ENCODE measurements at regions not wholly inside any gene's neighbourhood (a gene's known extent, or its start where the extent isn't known, plus 50 kb on each side); places are given as distances from the start of the nearest gene placed in this dataset.

DNA sequence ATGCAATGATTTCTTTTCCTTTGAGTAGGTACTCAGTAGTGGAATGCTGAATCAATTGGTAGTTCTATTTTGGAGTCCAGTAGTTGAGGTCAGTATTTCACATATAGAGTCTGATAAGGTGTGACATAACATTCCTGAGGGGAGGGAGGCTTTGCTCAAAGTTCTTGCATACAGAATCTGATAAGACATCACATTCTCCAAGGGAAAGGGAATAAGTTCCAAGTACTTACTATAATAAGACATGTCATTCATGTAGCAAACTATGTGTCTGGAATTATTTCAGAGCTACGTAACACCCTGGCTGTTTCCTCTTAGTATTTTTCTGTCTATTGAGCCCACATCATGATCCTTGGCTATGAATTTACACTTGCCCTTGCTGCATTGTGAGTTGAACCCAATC lies 74.3 kb upstream of the POM121L12 start:
- Histone ChIP-seq H2BK12ac (ENCODE audit: low read depth, low read length) (no peak overlapping the region), H4K91ac (replicated peaks; ENCODE audit: insufficient read length, low read length) (no peak overlapping the region), H3K4me3 (ENCODE audit: extremely low read depth in 1 of 4, insufficient read depth in 2 of 4, low read depth in 3 of 4, low read length in 4 of 4) (no peak overlapping the region), H4K20me1 (replicated peaks in 1 of 2; ENCODE audit: control insufficient read depth in 1 of 2, insufficient read depth in 2 of 2, low read length in 2 of 2) (no peaks in the 10 kb centered on the region), H3K4me2 (ENCODE audit: insufficient read depth in 1 of 2, low read depth in 2 of 2, low read length in 2 of 2) (no peak overlapping the region), H2BK15ac (ENCODE audit: low read length) (no peak overlapping the region), H3K23ac (ENCODE audit: insufficient read length) (no peak overlapping the region), H3K27me3 (replicated peaks in 1 of 4; ENCODE audit: control insufficient read depth in 3 of 4, extremely low read depth in 1 of 4, insufficient read depth in 3 of 4, low read length in 3 of 4) (no peaks in the 10 kb centered on the region), H3K9ac (replicated peaks in 1 of 4; ENCODE audit: extremely low read depth in 1 of 4, low read depth in 3 of 4, low read length in 3 of 4) (no peak overlapping the region), H4K5ac (ENCODE audit: insufficient read length, low read depth, low read length) (no peak overlapping the region), H3K9me3 (ENCODE audit: insufficient read depth in 2 of 2, low read depth in 1 of 2, low read length in 1 of 2) (no peaks in the 10 kb centered on the region), H3K79me1 (ENCODE audit: low read depth, low read length) (no peaks in the 10 kb centered on the region), H3K18ac (ENCODE audit: extremely low read depth, low read length) (no peak overlapping the region), H2BK5ac (ENCODE audit: low read depth, low read length) (no peak overlapping the region), H3K23me2 (ENCODE audit: low read depth, low read length) (no peaks in the 10 kb centered on the region), H2AFZ (ENCODE audit: low read length) (no peak overlapping the region), H3K4me1 (replicated peaks in 1 of 4; ENCODE audit: control insufficient read depth in 3 of 4, insufficient read depth in 4 of 4, low read length in 3 of 4) (peaks cover 0 to 10% (median 5%) of the 10 kb centered on the region in 4 experiments; a peak in 5 of 7 replicates), H2BK120ac (replicated peaks; ENCODE audit: low read depth, low read length) (no peak overlapping the region), H3K36me3 (ENCODE audit: control insufficient read depth in 2 of 4, insufficient read depth in 4 of 4, low read length in 3 of 4) (no peaks in the 10 kb centered on the region), H3K56ac (replicated peaks; ENCODE audit: insufficient read length, low read depth, low read length) (no peak overlapping the region), H3K27ac (ENCODE audit: low read depth, low read length) (no peak overlapping the region), H2AK5ac (ENCODE audit: low read depth, low read length) (no peak overlapping the region), H3K14ac (ENCODE audit: insufficient read length) (no peak overlapping the region), H3K4ac (replicated peaks; ENCODE audit: insufficient read length, low read depth, low read length) (no peak overlapping the region), H2BK20ac (ENCODE audit: low read length) (no peak overlapping the region), H3K79me2 (ENCODE audit: control insufficient read depth in 1 of 2, insufficient read depth in 2 of 2, low read length in 2 of 2) (no peaks in the 10 kb centered on the region), H4K8ac (ENCODE audit: extremely low read depth, insufficient read depth, low read length) (no peak overlapping the region)
- DNase-seq (ENCODE audit: low read depth in 1 of 2, low spot score in 2 of 2), result no peak
- POLR2A ChIA-PET (ENCODE audit: partially characterized antibody), result no interaction called here
- TF ChIP-seq GABPA (IDR thresholded peaks at IDR 0.05; ENCODE audit: borderline replicate concordance, insufficient read depth, low read length), result no peak
- no peak for TF ChIP-seq EP300 (IDR thresholded peaks at IDR 0.05; ENCODE audit: borderline replicate concordance in 1 of 2, low read depth in 2 of 2, low read length in 2 of 2)
- CTCF ChIA-PET (ENCODE audit: partially characterized antibody), result no interaction called here
- no peak for FAIRE-seq
- WGBS, 2 experiments (ENCODE audit: extremely low coverage in 1 of 2, insufficient coverage in 1 of 2, insufficient read length in 1 of 2, insufficient replicate concordance in 2 of 2, low coverage in 1 of 2, low lambda C conversion rate in 2 of 2, missing lambda C conversion rate in 1 of 2), result 91% methylated on average over 1 of the region's 1 CpG; no CpG with 5 or more reads in 1 of the 2 experiments

All from H1 (cell line).